ENCODE measurements at regions not wholly inside any gene's neighbourhood (a gene's known extent, or its start where the extent isn't known, plus 50 kb on each side); places are given as distances from the start of the nearest gene placed in this dataset.

DNA sequence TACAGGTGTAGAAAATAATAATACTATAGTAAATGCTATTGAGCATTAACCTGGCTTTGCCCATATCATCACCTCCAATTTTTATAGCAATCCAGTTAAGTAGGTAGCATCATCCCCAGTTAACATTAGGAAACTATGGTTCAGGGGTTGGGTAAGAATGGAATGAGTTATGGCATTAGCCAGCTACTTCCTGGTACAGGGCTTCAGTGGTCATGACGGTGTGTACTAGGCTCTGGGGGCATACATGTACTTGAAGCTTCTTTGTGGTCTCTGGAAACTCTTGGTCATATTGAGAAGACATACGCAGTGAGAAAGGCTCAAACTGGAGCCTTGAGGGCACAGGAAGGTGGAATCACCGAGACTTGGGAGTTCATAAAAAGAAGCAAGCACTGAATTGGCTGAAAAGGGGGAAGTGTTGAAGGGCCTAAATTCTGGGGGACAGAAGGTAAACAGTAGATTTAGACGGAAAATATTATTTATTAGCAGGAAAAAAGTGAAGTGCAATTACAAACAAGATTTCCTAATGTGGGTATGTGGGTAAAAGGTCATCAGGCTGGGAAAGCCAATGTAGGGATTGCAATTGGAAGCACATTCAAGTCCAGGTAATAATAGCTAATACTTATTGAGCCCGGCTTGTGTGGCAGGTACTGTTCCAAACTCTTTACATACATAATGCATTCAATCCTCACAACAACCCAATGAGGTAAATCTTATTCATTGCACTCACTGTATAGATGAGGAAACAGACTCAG lies 114.2 kb upstream of the ATP1A1 start:
- Histone ChIP-seq H3K4me2 (ENCODE audit: low read depth, low read length) (no peak overlapping the region), H3K36me3 (replicated peaks; ENCODE audit: insufficient read depth, low read length) (no peaks in the 10 kb centered on the region), H2AFZ (ENCODE audit: low read length) (no peak overlapping the region), H3K27me3 (replicated peaks; ENCODE audit: insufficient read depth, low read length) (no peaks in the 10 kb centered on the region), H3F3A (ENCODE audit: insufficient read depth, low read length) (0 out of 2 replicates have a peak, but pooled peaks cover 5% of the 10 kb centered on the region), H3K4me3 (ENCODE audit: low read length) (no peak overlapping the region), H3K4me1 (ENCODE audit: low read length) (peaks cover 16% of the 10 kb centered on the region; the same call in 1 of the 2 replicates), H3K79me2 (ENCODE audit: low read length) (no peaks in the 10 kb centered on the region), H3K27ac (ENCODE audit: low read length) (no peak overlapping the region), H3K9me2 (replicated peaks; ENCODE audit: insufficient read depth, low read length) (no peaks in the 10 kb centered on the region), H3K9me3 (replicated peaks; ENCODE audit: insufficient read depth, low read length) (no peaks in the 10 kb centered on the region), H3K9ac (ENCODE audit: low read length) (no peak overlapping the region), H4K20me1 (ENCODE audit: insufficient read depth, low read length) (no peaks in the 10 kb centered on the region)
- DNase-seq: no peak
- no peak for TF ChIP-seq CTCF (IDR thresholded peaks at IDR 0.05; ENCODE audit: low read length)
- no peak for TF ChIP-seq EZH2phosphoT487 (IDR thresholded peaks at IDR 0.05; ENCODE audit: low read length)
- no peak for TF ChIP-seq EZH2 (optimal IDR thresholded peaks at IDR 0.05; ENCODE audit: low read depth, low read length)

DNA sequence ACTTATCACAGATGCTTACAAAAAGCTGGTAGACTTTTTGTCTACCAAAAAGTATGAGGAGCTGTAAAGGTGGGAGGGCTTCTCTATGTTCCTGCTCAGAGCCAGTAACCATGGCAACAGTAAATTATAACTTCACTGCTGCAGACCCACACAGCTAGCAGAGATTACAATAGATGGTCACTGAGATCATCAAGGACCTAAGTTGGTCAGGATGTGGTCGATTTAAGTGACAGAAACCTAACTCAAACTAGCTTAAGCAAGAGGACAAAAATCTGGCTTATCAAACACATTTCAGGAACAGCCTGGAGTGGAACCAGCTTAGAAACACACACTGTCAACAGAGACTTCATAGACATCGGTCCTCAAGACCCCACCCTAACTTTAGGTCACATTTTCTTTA lies 113.4 kb upstream of the ATP1A1 start:
- H3K79me2 ChIP-seq (ENCODE audit: low read length): no peaks in the 10 kb centered on the region
- H3K9ac ChIP-seq (ENCODE audit: low read length): no peak overlapping the region
- no peak overlapping the region for H3K4me2 ChIP-seq (ENCODE audit: low read depth, low read length)
- no peak overlapping the region for H2AFZ ChIP-seq (ENCODE audit: low read length)
- H3K9me2 ChIP-seq (replicated peaks; ENCODE audit: insufficient read depth, low read length): no peaks in the 10 kb centered on the region
- no peaks in the 10 kb centered on the region for H4K20me1 ChIP-seq (ENCODE audit: insufficient read depth, low read length)
- H3K4me1 ChIP-seq (ENCODE audit: low read length): peaks cover 16% of the 10 kb centered on the region; the same call in 1 of the 2 replicates
- no peaks in the 10 kb centered on the region for H3K36me3 ChIP-seq (replicated peaks; ENCODE audit: insufficient read depth, low read length)
- DNase-seq: peak; percentile 16
- no peak overlapping the region for H3K4me3 ChIP-seq (ENCODE audit: low read length)
- H3K27ac ChIP-seq (ENCODE audit: low read length): no peak overlapping the region
- TF ChIP-seq CTCF (IDR thresholded peaks at IDR 0.05; ENCODE audit: low read length) (no peak), EZH2 (optimal IDR thresholded peaks at IDR 0.05; ENCODE audit: low read depth, low read length) (no peak), EZH2phosphoT487 (IDR thresholded peaks at IDR 0.05; ENCODE audit: low read length) (no peak)
- H3K27me3 ChIP-seq (replicated peaks; ENCODE audit: insufficient read depth, low read length): no peaks in the 10 kb centered on the region
- H3K9me3 ChIP-seq (replicated peaks; ENCODE audit: insufficient read depth, low read length): no peaks in the 10 kb centered on the region
- 0 out of 2 replicates have a peak, but pooled peaks cover 5% of the 10 kb centered on the region for H3F3A ChIP-seq (ENCODE audit: insufficient read depth, low read length)

GRCh38 chr1:116260115-116260514 lies 112.9 kb upstream of the ATP1A1 start:
- DNase-seq: no peak
- H3K27me3 ChIP-seq (replicated peaks; ENCODE audit: insufficient read depth, low read length): no peaks in the 10 kb centered on the region
- TF ChIP-seq EZH2phosphoT487 (IDR thresholded peaks at IDR 0.05; ENCODE audit: low read length) (no peak), EZH2 (optimal IDR thresholded peaks at IDR 0.05; ENCODE audit: low read depth, low read length) (no peak), CTCF (IDR thresholded peaks at IDR 0.05; ENCODE audit: low read length) (no peak)

More at GRCh38 chr1:116260115-116260514, 112.9 kb upstream of the ATP1A1 start:
- 0 out of 2 replicates have a peak, but pooled peaks cover 5% of the 10 kb centered on the region for H3F3A ChIP-seq (ENCODE audit: insufficient read depth, low read length)
- H4K20me1 ChIP-seq (ENCODE audit: insufficient read depth, low read length): no peaks in the 10 kb centered on the region
- no peaks in the 10 kb centered on the region for H3K36me3 ChIP-seq (replicated peaks; ENCODE audit: insufficient read depth, low read length)
- no peak overlapping the region for H3K4me2 ChIP-seq (ENCODE audit: low read depth, low read length)
- H3K4me3 ChIP-seq (ENCODE audit: low read length): no peak overlapping the region
- H3K79me2 ChIP-seq (ENCODE audit: low read length): no peaks in the 10 kb centered on the region
- H3K9ac ChIP-seq (ENCODE audit: low read length): no peak overlapping the region
- H3K4me1 ChIP-seq (ENCODE audit: low read length): peaks cover 16% of the 10 kb centered on the region; the same call in 1 of the 2 replicates
- no peak overlapping the region for H3K27ac ChIP-seq (ENCODE audit: low read length)
- no peaks in the 10 kb centered on the region for H3K9me2 ChIP-seq (replicated peaks; ENCODE audit: insufficient read depth, low read length)
- no peak overlapping the region for H2AFZ ChIP-seq (ENCODE audit: low read length)
- no peaks in the 10 kb centered on the region for H3K9me3 ChIP-seq (replicated peaks; ENCODE audit: insufficient read depth, low read length)
